ENCODE measurements at regions not wholly inside any gene's neighbourhood (a gene's known extent, or its start where the extent isn't known, plus 50 kb on each side); places are given as distances from the start of the nearest gene placed in this dataset.

GRCh38 chr15:87602371-87602770 lies 654.2 kb downstream of the NTRK3 start:
- TF ChIP-seq TCF12 (IDR thresholded peaks at IDR 0.05; ENCODE audit: low read depth, low read length) (no peak), CTCF (IDR thresholded peaks at IDR 0.05; ENCODE audit: control extremely low read depth in 1 of 3, insufficient read depth in 1 of 3, low read depth in 1 of 3, low read length in 3 of 3) (no peak), TAF1 (IDR thresholded peaks at IDR 0.05; ENCODE audit: low read depth, low read length) (no peak), MAX (IDR thresholded peaks at IDR 0.05) (no peak), KDM4A (IDR thresholded peaks at IDR 0.05; ENCODE audit: low read depth, low read length, severe bottlenecking) (no peak), ASH2L (IDR thresholded peaks at IDR 0.05; ENCODE audit: low read length) (no peak), CREB1 (IDR thresholded peaks at IDR 0.05) (no peak), EP300 (IDR thresholded peaks at IDR 0.05; ENCODE audit: borderline replicate concordance in 1 of 2, low read depth in 2 of 2, low read length in 2 of 2) (no peak), POLR2AphosphoS5 (IDR thresholded peaks at IDR 0.05; ENCODE audit: low read depth, low read length) (no peak), ATF3 (IDR thresholded peaks at IDR 0.05; ENCODE audit: insufficient read depth, low read depth, low read length) (no peak), SUZ12 (IDR thresholded peaks at IDR 0.05; ENCODE audit: low read length) (no peak)
